ENCODE measurements at regions not wholly inside any gene's neighbourhood (a gene's known extent, or its start where the extent isn't known, plus 50 kb on each side); places are given as distances from the start of the nearest gene placed in this dataset.

- TF ChIP-seq TCF7L2 (IDR thresholded peaks at IDR 0.05; ENCODE audit: low read depth, low read length) (no peak), CTCF (IDR thresholded peaks at IDR 0.05) (no peak), POLR2AphosphoS5 (IDR thresholded peaks at IDR 0.05; ENCODE audit: low read depth, low read length) (no peak), REST (IDR thresholded peaks at IDR 0.05; ENCODE audit: insufficient read depth in 1 of 2, low read depth in 2 of 2, low read length in 1 of 2) (no peak)
These were observed 135.2 kb downstream of the ARSF start for GRCh38 chrX:3176439-3176820.

Measured in Panc1 (cell line).